ENCODE measurements at regions not wholly inside any gene's neighbourhood (a gene's known extent, or its start where the extent isn't known, plus 50 kb on each side); places are given as distances from the start of the nearest gene placed in this dataset.

GRCh38 chr5:174325431-174325830 lies 279.9 kb downstream of the NSG2 start:
- BruUV-seq (replicated peaks): no TSS peak
- no peaks in the 10 kb centered on the region for H3K4me1 ChIP-seq (ENCODE audit: control insufficient read depth, extremely low read depth, insufficient read depth, low read length)
- no peak for DNase-seq (ENCODE audit: low read depth, low spot score)
- no peaks in the 10 kb centered on the region for H3K79me2 ChIP-seq (ENCODE audit: control insufficient read depth, insufficient read depth, low read length)
- FAIRE-seq: no peak
- H3K9me1 ChIP-seq (replicated peaks; ENCODE audit: control insufficient read depth, extremely low read depth, insufficient read depth, low read length): no peaks in the 10 kb centered on the region
- no peaks in the 10 kb centered on the region for H3K36me3 ChIP-seq (ENCODE audit: control insufficient read depth in 2 of 2, extremely low read depth in 1 of 2, insufficient read depth in 2 of 2, low read length in 2 of 2)
- intact Hi-C loops (cut with micrococcal nuclease) (no loop called here), dilution Hi-C loops (cut with MboI; ENCODE audit: extremely low pct_ligation_motif_present, low sequenced_read_pairs) (no loop called here)
- TF ChIP-seq FOS (IDR thresholded peaks at IDR 0.05; ENCODE audit: borderline replicate concordance, insufficient read depth, low read length) (no peak), MYC (IDR thresholded peaks at IDR 0.05; ENCODE audit: low read depth, low read length) (no peak), MAX (IDR thresholded peaks at IDR 0.05; ENCODE audit: insufficient read depth, insufficient read length) (no peak), GATA2 (IDR thresholded peaks at IDR 0.05; ENCODE audit: insufficient read depth, insufficient read length, low read depth, low read length) (no peak), POLR2AphosphoS5 (IDR thresholded peaks at IDR 0.05; ENCODE audit: insufficient read depth, low read depth, low read length) (no peak), EZH2 (IDR thresholded peaks at IDR 0.05; ENCODE audit: borderline replicate concordance, low read depth, low read length, severe bottlenecking) (no peak), POLR2A (IDR thresholded peaks at IDR 0.05; ENCODE audit: low read depth, low read length) (no peak), JUN (IDR thresholded peaks at IDR 0.05; ENCODE audit: borderline replicate concordance, insufficient read depth, insufficient read length, low read depth) (no peak)
- TF ChIP-seq, protein P1, sequence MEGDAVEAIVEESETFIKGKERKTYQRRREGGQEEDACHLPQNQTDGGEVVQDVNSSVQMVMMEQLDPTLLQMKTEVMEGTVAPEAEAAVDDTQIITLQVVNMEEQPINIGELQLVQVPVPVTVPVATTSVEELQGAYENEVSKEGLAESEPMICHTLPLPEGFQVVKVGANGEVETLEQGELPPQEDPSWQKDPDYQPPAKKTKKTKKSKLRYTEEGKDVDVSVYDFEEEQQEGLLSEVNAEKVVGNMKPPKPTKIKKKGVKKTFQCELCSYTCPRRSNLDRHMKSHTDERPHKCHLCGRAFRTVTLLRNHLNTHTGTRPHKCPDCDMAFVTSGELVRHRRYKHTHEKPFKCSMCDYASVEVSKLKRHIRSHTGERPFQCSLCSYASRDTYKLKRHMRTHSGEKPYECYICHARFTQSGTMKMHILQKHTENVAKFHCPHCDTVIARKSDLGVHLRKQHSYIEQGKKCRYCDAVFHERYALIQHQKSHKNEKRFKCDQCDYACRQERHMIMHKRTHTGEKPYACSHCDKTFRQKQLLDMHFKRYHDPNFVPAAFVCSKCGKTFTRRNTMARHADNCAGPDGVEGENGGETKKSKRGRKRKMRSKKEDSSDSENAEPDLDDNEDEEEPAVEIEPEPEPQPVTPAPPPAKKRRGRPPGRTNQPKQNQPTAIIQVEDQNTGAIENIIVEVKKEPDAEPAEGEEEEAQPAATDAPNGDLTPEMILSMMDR (IDR thresholded peaks at IDR 0.05; ENCODE audit: extremely low read depth in 1 of 2, insufficient read depth in 1 of 2, low read depth in 1 of 2, low read length in 2 of 2): no peak
- CTCF ChIA-PET: no interaction called here
- no peak overlapping the region for H3K4me2 ChIP-seq (ENCODE audit: insufficient read depth, low read length)
- POLR2A ChIA-PET: no interaction called here
- H3K9ac ChIP-seq (replicated peaks; ENCODE audit: extremely low read depth, insufficient read depth, low read length): no peak overlapping the region
- H3K27me3 ChIP-seq (ENCODE audit: control insufficient read depth in 2 of 2, insufficient read depth in 2 of 2, low read length in 2 of 2): no peaks in the 10 kb centered on the region
- H4K20me1 ChIP-seq (replicated peaks; ENCODE audit: control insufficient read depth, extremely low read depth, insufficient read depth, low read length): no peaks in the 10 kb centered on the region
- no peak overlapping the region for H3K27ac ChIP-seq (ENCODE audit: insufficient read depth, low read depth, low read length)
- H2AFZ ChIP-seq (ENCODE audit: low read depth, low read length): no peak overlapping the region
- no peak overlapping the region for H3K4me3 ChIP-seq (replicated peaks in 1 of 3; ENCODE audit: insufficient read depth in 1 of 3, low read depth in 1 of 3, low read length in 3 of 3)
- no peaks in the 10 kb centered on the region for H3K9me3 ChIP-seq (replicated peaks; ENCODE audit: control insufficient read depth, insufficient read depth, low read length)
